Activated CD4-positive, alpha-beta T cell treated with anti-CD3 and anti-CD28 coated beads for 36 hours (primary cell): ENCODE measurements at regions not wholly inside any gene's neighbourhood (a gene's known extent, or its start where the extent isn't known, plus 50 kb on each side); places are given as distances from the start of the nearest gene placed in this dataset.
"Not testable (repeated sequence)": the region's sequence is repeated elsewhere in the genome, so short reads cannot be mapped to it uniquely, and the experiment has no call there.

Source experiments
- ATAC-seq: fragments of 200-7000 bp; cut with Tn5 transposase; one replicate; pipeline ENCODE4 v1.10.0; 2021; ENCODE audit warnings: mild to moderate bottlenecking, moderate library complexity
- CTCF ChIA-PET: fragments of 350-600 bp; sonication (Branson Sonifier 250); formaldehyde crosslinking; loops from one replicate; lab custom pipeline; 2021; ENCODE audit warnings: antibody characterized with exemption; lab: Charles Lee
- POLR2A ChIA-PET: fragments of 350-600 bp; sonication (Branson Sonifier 250); formaldehyde crosslinking; loops from one replicate; lab custom pipeline; 2021; ENCODE audit warnings: antibody characterized with exemption, inconsistent platforms; lab: Charles Lee
- DNase-seq: peaks from one replicate; pipeline ENCODE4 v3.0.0-alpha.2; 2020
- H3K27ac Mint-ChIP-seq: one replicate; pipeline ENCODE4 v1.8.0; 2021; ENCODE audit warnings: mixed read lengths
- H3K27me3 Mint-ChIP-seq: one replicate; pipeline ENCODE4 v1.8.0; 2021; ENCODE audit warnings: mixed read lengths
- H3K36me3 Mint-ChIP-seq: one replicate; pipeline ENCODE4 v1.8.0; 2021; ENCODE audit warnings: low read depth, mixed read lengths
- H3K4me1 Mint-ChIP-seq: one replicate; pipeline ENCODE4 v1.8.0; 2021; ENCODE audit warnings: mixed read lengths
- H3K4me3 Mint-ChIP-seq: one replicate; pipeline ENCODE4 v1.8.0; 2021; ENCODE audit warnings: mild to moderate bottlenecking, moderate library complexity, mixed read lengths
- H3K9me3 Mint-ChIP-seq: one replicate; pipeline ENCODE4 v1.8.0; 2021; ENCODE audit warnings: low read depth, mixed read lengths
- intact Hi-C, 2 experiments: fragments of 100-400 bp; cut with DNase I in 1 of 2; cut with micrococcal nuclease in 1 of 2; formaldehyde crosslinking; loops; one replicate each; pipeline versions ENCODE4 v1.14.2 to v1.15.1; 2022 to 2024; cut with DNase I, micrococcal nuclease

DNA sequence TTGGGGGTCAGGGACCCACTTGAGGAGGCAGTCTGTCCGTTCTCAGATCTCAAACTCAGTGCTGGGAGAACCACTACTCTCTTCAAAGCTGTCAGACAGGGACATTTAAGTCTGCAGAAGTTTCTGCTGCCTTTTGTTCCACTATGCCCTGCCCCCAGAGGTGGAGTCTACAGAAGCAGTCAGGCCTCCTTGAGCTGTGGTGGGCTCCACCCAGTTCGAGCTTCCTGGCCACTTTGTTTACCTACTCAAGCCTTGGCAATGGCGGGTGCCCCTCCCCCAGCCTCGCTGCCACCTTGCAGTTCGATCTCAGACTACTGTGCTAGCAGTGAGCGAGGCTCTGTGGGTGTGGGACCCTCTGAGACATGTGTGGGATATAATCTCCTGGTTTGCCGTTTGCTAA is 122.7 kb downstream of the GPR65 start:
- not testable (repeated sequence) for H3K9me3 Mint-ChIP-seq, H3K27me3 Mint-ChIP-seq
- H3K4me1 Mint-ChIP-seq: peaks cover 11% of the 10 kb centered on the region

DNA sequence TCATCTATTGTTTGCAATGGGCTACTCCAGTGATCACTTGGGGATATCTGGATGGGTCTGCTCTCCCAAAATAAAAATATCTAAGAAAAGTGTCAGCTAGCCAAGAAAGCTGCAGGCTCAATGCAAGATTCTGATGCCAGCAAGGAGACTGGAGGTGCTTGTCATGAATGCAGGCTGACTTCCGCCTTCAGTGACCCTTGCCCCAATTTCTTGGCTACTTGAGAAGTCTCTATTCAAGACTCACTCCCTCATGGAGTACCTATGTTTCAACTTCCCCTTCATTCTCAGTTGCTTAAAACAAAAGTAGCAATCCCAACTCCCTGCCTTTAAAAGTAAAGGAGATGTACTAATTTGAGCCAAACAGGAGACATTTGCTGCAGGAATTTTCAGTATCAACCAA is 123.9 kb downstream of the GPR65 start:
- Mint-ChIP-seq H3K4me3 (no peak overlapping the region), H3K9me3 (no peaks in the 10 kb centered on the region), H3K27me3 (peaks cover 2% of the 10 kb centered on the region), H3K4me1 (peaks cover 11% of the 10 kb centered on the region), H3K36me3 (no peaks in the 10 kb centered on the region), H3K27ac (no peak overlapping the region)
- intact Hi-C loops: no loop called here
- ChIA-PET POLR2A (no interaction called here), CTCF (interaction anchor here (0.7 kb wide), 1 partner anchor 39 kb away, joined by 3 read pairs; no protein-coding TSS in a partner anchor)
- ATAC-seq (no peak), DNase-seq (no peak)

More for the DNA sequence above, 122.7 kb downstream of the GPR65 start:
- POLR2A ChIA-PET, H3K4me3 Mint-ChIP-seq, H3K36me3 Mint-ChIP-seq, intact Hi-C loops, CTCF ChIA-PET, ATAC-seq, DNase-seq, H3K27ac Mint-ChIP-seq: not testable (repeated sequence)

DNA sequence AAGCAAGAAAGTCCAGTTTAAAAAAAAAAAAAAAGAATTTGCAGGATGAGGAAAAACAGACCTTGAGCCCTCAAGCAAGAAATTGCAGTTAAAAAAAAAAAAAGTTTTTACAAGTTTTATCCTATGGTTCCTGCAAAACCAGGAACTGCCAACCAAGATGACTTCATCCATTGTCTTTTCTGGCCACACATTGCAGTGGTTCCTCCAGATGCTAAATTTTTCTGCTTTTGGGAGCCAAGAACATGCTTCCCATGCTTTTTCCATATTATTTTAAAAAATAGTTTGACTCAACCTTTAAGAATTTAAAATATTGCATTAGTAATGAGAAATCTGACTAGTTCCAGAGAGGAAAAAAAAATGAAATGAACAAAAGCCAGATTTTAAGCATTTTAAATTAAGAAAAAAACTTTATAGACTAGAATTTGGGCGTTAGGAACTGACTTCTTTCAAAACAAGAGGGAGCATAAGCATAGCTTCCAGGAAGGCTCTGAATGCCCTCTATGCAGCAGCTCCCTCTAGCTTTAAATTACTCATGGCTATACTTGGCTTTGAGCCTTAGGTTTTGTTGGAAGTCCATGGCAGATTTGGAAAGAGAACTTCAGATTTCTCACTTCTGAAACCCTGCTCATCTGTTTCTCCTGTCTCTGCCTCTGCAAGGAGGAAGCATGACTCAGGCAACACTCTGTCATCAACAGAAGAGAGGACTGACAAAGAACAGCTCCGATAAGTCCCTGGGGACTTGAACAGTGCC is 124.5 kb downstream of the GPR65 start:
- ChIA-PET CTCF (no interaction called here), POLR2A (no interaction called here)
- H3K36me3 Mint-ChIP-seq: no peaks in the 10 kb centered on the region
- H3K4me1 Mint-ChIP-seq: peaks cover 11% of the 10 kb centered on the region
- peaks cover 2% of the 10 kb centered on the region for H3K27me3 Mint-ChIP-seq
- intact Hi-C loops: no loop called here
- H3K27ac Mint-ChIP-seq: peak overlapping the region; percentile 58
- H3K4me3 Mint-ChIP-seq: no peak overlapping the region
- no peaks in the 10 kb centered on the region for H3K9me3 Mint-ChIP-seq
- DNase-seq (peak; percentile 14), ATAC-seq (peak; percentile 94)

DNA sequence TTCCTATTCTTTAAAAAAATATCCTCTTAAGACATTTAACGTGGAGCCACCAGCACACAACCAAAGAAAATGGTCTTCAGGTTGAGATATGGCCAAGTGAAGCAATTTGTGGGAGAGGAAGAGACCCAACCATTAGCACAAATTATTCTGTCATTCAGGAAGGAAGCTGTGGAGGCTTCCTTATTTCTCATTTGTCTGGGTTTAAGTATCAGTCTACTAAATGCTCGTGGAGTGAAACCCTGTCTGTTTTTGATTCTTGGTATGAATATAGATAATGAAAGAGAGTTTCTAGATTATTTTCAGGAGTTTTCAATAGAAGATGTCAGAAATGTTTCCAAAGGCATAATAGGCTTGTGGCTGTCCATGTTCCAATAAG is 125.1 kb downstream of the GPR65 start:
- POLR2A ChIA-PET: no interaction called here
- H3K36me3 Mint-ChIP-seq: no peaks in the 10 kb centered on the region
- peak overlapping the region; percentile 58 for H3K27ac Mint-ChIP-seq
- ATAC-seq: peak; percentile 55
- CTCF ChIA-PET: interaction anchor here (0.8 kb wide), 2 partner anchors 39 to 49 kb away, joined by 3 to 4 read pairs; no protein-coding TSS in a partner anchor
- DNase-seq: no peak
- H3K9me3 Mint-ChIP-seq: no peaks in the 10 kb centered on the region
- no peak overlapping the region for H3K4me3 Mint-ChIP-seq
- peaks cover 2% of the 10 kb centered on the region for H3K27me3 Mint-ChIP-seq
- intact Hi-C loops: no loop called here
- peaks cover 11% of the 10 kb centered on the region for H3K4me1 Mint-ChIP-seq
